RCC 7860 (cell line): ENCODE measurements at regions not wholly inside any gene's neighbourhood (a gene's known extent, or its start where the extent isn't known, plus 50 kb on each side); places are given as distances from the start of the nearest gene placed in this dataset.

ENCODE experiments used
- DNase-seq: peaks from one replicate; pipeline ENCODE4 v3.0.0-alpha.2; 2015; ENCODE audit warnings: low spot score
- FAIRE-seq: peaks from 2 replicates; lab custom pipeline; 2012; peaks lifted over from hg19 to GRCh38; lab: Jason Lieb, UNC

GRCh38 chr14:50036211-50036610 lies 80.2 kb downstream of the VCPKMT start:
- FAIRE-seq, result no peak
- DNase-seq, result no peak

GRCh38 chr14:50036637-50037036 lies 79.7 kb downstream of the VCPKMT start:
- FAIRE-seq (no peak), DNase-seq (no peak)

- no peak for DNase-seq
- FAIRE-seq, result no peak
Measured at GRCh38 chr14:50037240-50037639, 79.1 kb downstream of the VCPKMT start.

- FAIRE-seq (no peak), DNase-seq (no peak)
Measured at GRCh38 chr14:50037852-50038251, 78.5 kb downstream of the VCPKMT start.

GRCh38 chr14:50038398-50039119 lies 77.8 kb downstream of the VCPKMT start:
- peak; percentile 81 for FAIRE-seq

GRCh38 chr14:50039120-50039517 lies 77.3 kb downstream of the VCPKMT start:
- FAIRE-seq (no peak), DNase-seq (no peak)

More at GRCh38 chr14:50038398-50039119, 77.8 kb downstream of the VCPKMT start:
- DNase-seq, result peak; percentile 92

- FAIRE-seq (no peak), DNase-seq (peak; percentile 43)
Measured at GRCh38 chr14:50039734-50040400, 76.5 kb downstream of the VCPKMT start.

GRCh38 chr14:50040401-50040775 lies 76.0 kb downstream of the VCPKMT start:
- DNase-seq (peak; percentile 81), FAIRE-seq (no peak)

- no peak for DNase-seq
- no peak for FAIRE-seq
Measured at GRCh38 chr14:50040895-50041465, 75.4 kb downstream of the VCPKMT start.

- FAIRE-seq (no peak), DNase-seq (no peak)
Measured at GRCh38 chr14:50041980-50042379, 74.4 kb downstream of the VCPKMT start.

- FAIRE-seq (no peak), DNase-seq (no peak)
Measured at GRCh38 chr14:50044042-50044651, 72.2 kb downstream of the VCPKMT start.

- DNase-seq (peak; percentile 73), FAIRE-seq (peak; percentile 20)
Measured at GRCh38 chr14:50045039-50045711, 71.2 kb downstream of the VCPKMT start.

- FAIRE-seq, result no peak
- DNase-seq, result no peak
Measured at GRCh38 chr14:50045837-50046236, 70.5 kb downstream of the VCPKMT start.

- FAIRE-seq (no peak), DNase-seq (no peak)
Measured at GRCh38 chr14:50047274-50047676, 69.1 kb downstream of the VCPKMT start.

- DNase-seq, result no peak
- no peak for FAIRE-seq
Measured at GRCh38 chr14:50049093-50049492, 67.3 kb downstream of the VCPKMT start.

GRCh38 chr14:50049703-50050570 lies 66.4 kb downstream of the VCPKMT start:
- DNase-seq (no peak), FAIRE-seq (no peak)

- FAIRE-seq, result no peak
Measured at GRCh38 chr14:50051106-50051505, 65.3 kb downstream of the VCPKMT start.

GRCh38 chr14:50051706-50052105 lies 64.7 kb downstream of the VCPKMT start:
- DNase-seq, result no peak

More at GRCh38 chr14:50051106-50051505, 65.3 kb downstream of the VCPKMT start:
- DNase-seq, result no peak

GRCh38 chr14:50052517-50052916 lies 63.9 kb downstream of the VCPKMT start:
- DNase-seq (no peak), FAIRE-seq (no peak)

More at GRCh38 chr14:50051706-50052105, 64.7 kb downstream of the VCPKMT start:
- FAIRE-seq, result no peak

- no peak for DNase-seq
- no peak for FAIRE-seq
Measured at GRCh38 chr14:50053935-50054334, 62.4 kb downstream of the VCPKMT start.
